ENCODE measurements at regions not wholly inside any gene's neighbourhood (a gene's known extent, or its start where the extent isn't known, plus 50 kb on each side); places are given as distances from the start of the nearest gene placed in this dataset.

GRCh38 chr14:62027958-62028357 is 265.7 kb downstream of the SNAPC1 start:
- DNase-seq = no peak

GRCh38 chr14:62029569-62029924 is 267.3 kb downstream of the SNAPC1 start:
- no peak for DNase-seq

- DNase-seq = no peak
These were observed 268.2 kb downstream of the SNAPC1 start for GRCh38 chr14:62030387-62030786.

GRCh38 chr14:62031504-62031903 is 269.3 kb downstream of the SNAPC1 start:
- DNase-seq = no peak

GRCh38 chr14:62053188-62053587 is 291.0 kb downstream of the SNAPC1 start:
- DNase-seq = no peak

- no peak for DNase-seq
These were observed 294.6 kb downstream of the SNAPC1 start for GRCh38 chr14:62056789-62057188.

- no peak for DNase-seq
These were observed 300.4 kb downstream of the SNAPC1 start for GRCh38 chr14:62062645-62063044.

GRCh38 chr14:62064751-62065323 is 302.6 kb downstream of the SNAPC1 start:
- DNase-seq = no peak

- DNase-seq = no peak
These were observed 304.1 kb downstream of the SNAPC1 start for GRCh38 chr14:62066304-62066703.

- no peak for DNase-seq
These were observed 308.8 kb downstream of the SNAPC1 start for GRCh38 chr14:62071039-62071438.

GRCh38 chr14:62076368-62076767 is 314.1 kb downstream of the SNAPC1 start:
- DNase-seq = no peak

GRCh38 chr14:62076825-62077605 is 314.8 kb downstream of the SNAPC1 start:
- no peak for DNase-seq

- DNase-seq = no peak
These were observed 315.5 kb downstream of the SNAPC1 start for GRCh38 chr14:62077676-62078261.

- DNase-seq = no peak
These were observed 316.8 kb downstream of the SNAPC1 start for GRCh38 chr14:62079038-62079437.

GRCh38 chr14:62081012-62081612 is 318.9 kb downstream of the SNAPC1 start:
- no peak for DNase-seq

- DNase-seq = no peak
These were observed 319.7 kb downstream of the SNAPC1 start for GRCh38 chr14:62081951-62082350.

- no peak for DNase-seq
These were observed 320.6 kb downstream of the SNAPC1 start for GRCh38 chr14:62082779-62083178.

GRCh38 chr14:62084020-62084419 is 321.8 kb downstream of the SNAPC1 start:
- no peak for DNase-seq

GRCh38 chr14:62087191-62087590 is 325.0 kb downstream of the SNAPC1 start:
- no peak for DNase-seq

GRCh38 chr14:62093736-62094135 is 331.5 kb downstream of the SNAPC1 start:
- DNase-seq = no peak

- no peak for DNase-seq
These were observed 334.9 kb downstream of the SNAPC1 start for GRCh38 chr14:62097072-62097471.

- DNase-seq = no peak
These were observed 335.6 kb downstream of the SNAPC1 start for GRCh38 chr14:62097824-62098223.

- DNase-seq = no peak
These were observed 336.1 kb downstream of the SNAPC1 start for GRCh38 chr14:62098357-62098756.

- DNase-seq = no peak
These were observed 336.9 kb downstream of the SNAPC1 start for GRCh38 chr14:62099091-62099490.

All from DMS79 (cell line).